Neural cell (in vitro differentiated cells): ENCODE measurements at regions not wholly inside any gene's neighbourhood (a gene's known extent, or its start where the extent isn't known, plus 50 kb on each side); places are given as distances from the start of the nearest gene placed in this dataset.

Experiments
- H2AFZ ChIP-seq: fragments of 200-600, 300-800 bp; sonication (generic), shearing (Covaris generic); 2 replicates; pipeline ENCODE4 v1.6.0; 2014; ENCODE audit warnings: low read depth, mild to moderate bottlenecking, antibody characterized with exemption, low read length, moderate library complexity
- H3F3A ChIP-seq: fragments of 200-600 bp; shearing (Covaris generic); 2 replicates; pipeline ENCODE4 v1.6.1; 2016; ENCODE audit warnings: mild to moderate bottlenecking, moderate library complexity, mixed read lengths, antibody characterized with exemption, low read length; ENCODE audit not compliant: insufficient read depth, poor library complexity, severe bottlenecking
- H3K27ac ChIP-seq: fragments of 200-600, 300-800 bp; sonication (generic), shearing (Covaris generic); 2 replicates; pipeline ENCODE4 v1.5.1; 2014; ENCODE audit warnings: mild to moderate bottlenecking, low read length, moderate library complexity
- H3K27me3 ChIP-seq: fragments of 300-800, 200-600 bp; sonication (generic), shearing (Covaris generic); 2 replicates; pipeline ENCODE4 v1.6.0; 2014; ENCODE audit warnings: mild to moderate bottlenecking, low read depth, low read length, moderate library complexity; ENCODE audit not compliant: insufficient read depth
- H3K36me3 ChIP-seq: fragments of 300-800, 200-600 bp; sonication (generic), shearing (Covaris generic); 2 replicates; pipeline ENCODE4 v1.5.1; 2014; ENCODE audit warnings: mild to moderate bottlenecking, antibody characterized with exemption, low read length, moderate library complexity; ENCODE audit not compliant: insufficient read depth
- H3K4me2 ChIP-seq: fragments of 300-800, 200-600 bp; sonication (generic), shearing (Covaris generic); 2 replicates; pipeline ENCODE4 v1.6.0; 2014; ENCODE audit warnings: mild to moderate bottlenecking, low read length
- H3K4me3 ChIP-seq: fragments of 300-800, 200-600 bp; sonication (generic), shearing (Covaris generic); 2 replicates; pipeline ENCODE4 v1.5.1; 2014; ENCODE audit warnings: mild to moderate bottlenecking, low read length, moderate library complexity
- H3K79me2 ChIP-seq: fragments of 200-600 bp; shearing (Covaris generic); replicated peaks from 2 replicates; pipeline ENCODE4 v1.6.0; 2014; ENCODE audit warnings: mild to moderate bottlenecking, low read length, moderate library complexity; ENCODE audit not compliant: insufficient read depth
- H3K9ac ChIP-seq: fragments of 300-800, 200-600 bp; sonication (generic), shearing (Covaris generic); 2 replicates; pipeline ENCODE4 v1.6.1; 2016; ENCODE audit warnings: mild to moderate bottlenecking, low read length, mixed read lengths
- H3K9me2 ChIP-seq: fragments of 200-600 bp; shearing (Covaris generic); 2 replicates; pipeline ENCODE4 v1.6.1; 2016; ENCODE audit warnings: mild to moderate bottlenecking, low read length, mixed read lengths; ENCODE audit not compliant: insufficient read depth
- H3K9me3 ChIP-seq: fragments of 200-600, 300-800 bp; sonication (generic), shearing (Covaris generic); 2 replicates; pipeline ENCODE4 v1.6.1; 2016; ENCODE audit warnings: mild to moderate bottlenecking, mixed run types, low read length, moderate library complexity, mixed read lengths
- H4K20me1 ChIP-seq: fragments of 200-600 bp; shearing (Covaris generic); 2 replicates; pipeline ENCODE4 v1.6.1; 2016; ENCODE audit warnings: mild to moderate bottlenecking, mixed run types; ENCODE audit not compliant: insufficient read depth
- EP300 ChIP-seq: fragments of 450-650 bp; conservative IDR thresholded peaks from 2 replicates; pipeline ENCODE4 v1.6.1; 2014; ENCODE audit warnings: antibody characterized with exemption, mild to moderate bottlenecking, moderate library complexity; ENCODE audit not compliant: poor library complexity, severe bottlenecking
- EZH2 ChIP-seq: fragments of 200-600, 300-800 bp; shearing (Covaris generic), sonication (generic); IDR thresholded peaks from 2 replicates; pipeline ENCODE4 v1.6.1; 2014; ENCODE audit warnings: antibody characterized with exemption, low read length, borderline replicate concordance, mild to moderate bottlenecking; ENCODE audit not compliant: insufficient read depth, poor library complexity, severe bottlenecking
- MXI1 ChIP-seq: fragments of 450-650 bp; conservative IDR thresholded peaks from 2 replicates; pipeline ENCODE4 v1.6.1; 2014; ENCODE audit warnings: antibody characterized with exemption, mild to moderate bottlenecking; ENCODE audit not compliant: poor library complexity, severe bottlenecking
- POLR2AphosphoS5 ChIP-seq: IDR thresholded peaks from 2 replicates; pipeline ENCODE4 v1.6.1; 2012
- RAD21 ChIP-seq: fragments of 450-650 bp; conservative IDR thresholded peaks from 2 replicates; pipeline ENCODE4 v1.6.1; 2014; ENCODE audit warnings: antibody characterized with exemption, mild to moderate bottlenecking, moderate library complexity
- SMC3 ChIP-seq: fragments of 450-650 bp; conservative IDR thresholded peaks from 2 replicates; pipeline ENCODE4 v1.6.1; 2014; ENCODE audit warnings: antibody characterized with exemption, mild to moderate bottlenecking, moderate library complexity; ENCODE audit not compliant: poor library complexity
- TAF1 ChIP-seq: IDR thresholded peaks from 2 replicates; pipeline ENCODE4 v1.6.1; 2012; ENCODE audit warnings: low read depth
- TF ChIP-seq, protein P1 (sequence below): fragments of 450-650 bp; IDR thresholded peaks from 2 replicates; pipeline ENCODE4 v1.5.1; 2014; ENCODE audit warnings: antibody characterized with exemption, mild to moderate bottlenecking, moderate library complexity; ENCODE audit not compliant: poor library complexity, severe bottlenecking
- TF ChIP-seq, protein P2 (sequence below): IDR thresholded peaks from 2 replicates; pipeline ENCODE4 v1.6.1; 2012; ENCODE audit warnings: borderline replicate concordance

DNA sequence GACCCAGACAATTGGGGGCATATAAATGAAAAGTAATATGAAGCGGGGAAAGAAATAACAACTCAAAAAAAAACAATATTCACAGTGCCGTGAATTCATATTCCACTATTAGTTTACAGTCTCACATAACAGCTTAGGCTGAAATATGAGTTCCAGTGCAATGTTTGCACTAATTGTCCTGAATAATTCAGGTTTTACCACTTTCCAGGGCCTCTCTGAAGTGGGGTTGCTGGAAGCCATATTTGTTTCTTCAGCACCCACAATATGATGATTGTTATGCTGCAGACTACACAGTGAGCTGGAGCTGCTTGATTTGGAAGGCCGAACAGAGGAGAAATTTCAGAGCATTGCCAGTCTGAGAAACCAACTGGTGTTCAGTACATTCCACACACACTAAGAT is 894.5 kb upstream of the ACVR2A start:
- no peak overlapping the region for H3K4me3 ChIP-seq
- TF ChIP-seq EZH2 (no peak), EP300 (no peak), TAF1 (no peak), RAD21 (no peak), POLR2AphosphoS5 (no peak), MXI1 (no peak), SMC3 (no peak)
- TF ChIP-seq, protein P1, sequence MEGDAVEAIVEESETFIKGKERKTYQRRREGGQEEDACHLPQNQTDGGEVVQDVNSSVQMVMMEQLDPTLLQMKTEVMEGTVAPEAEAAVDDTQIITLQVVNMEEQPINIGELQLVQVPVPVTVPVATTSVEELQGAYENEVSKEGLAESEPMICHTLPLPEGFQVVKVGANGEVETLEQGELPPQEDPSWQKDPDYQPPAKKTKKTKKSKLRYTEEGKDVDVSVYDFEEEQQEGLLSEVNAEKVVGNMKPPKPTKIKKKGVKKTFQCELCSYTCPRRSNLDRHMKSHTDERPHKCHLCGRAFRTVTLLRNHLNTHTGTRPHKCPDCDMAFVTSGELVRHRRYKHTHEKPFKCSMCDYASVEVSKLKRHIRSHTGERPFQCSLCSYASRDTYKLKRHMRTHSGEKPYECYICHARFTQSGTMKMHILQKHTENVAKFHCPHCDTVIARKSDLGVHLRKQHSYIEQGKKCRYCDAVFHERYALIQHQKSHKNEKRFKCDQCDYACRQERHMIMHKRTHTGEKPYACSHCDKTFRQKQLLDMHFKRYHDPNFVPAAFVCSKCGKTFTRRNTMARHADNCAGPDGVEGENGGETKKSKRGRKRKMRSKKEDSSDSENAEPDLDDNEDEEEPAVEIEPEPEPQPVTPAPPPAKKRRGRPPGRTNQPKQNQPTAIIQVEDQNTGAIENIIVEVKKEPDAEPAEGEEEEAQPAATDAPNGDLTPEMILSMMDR = no peak
- TF ChIP-seq, protein P2, sequence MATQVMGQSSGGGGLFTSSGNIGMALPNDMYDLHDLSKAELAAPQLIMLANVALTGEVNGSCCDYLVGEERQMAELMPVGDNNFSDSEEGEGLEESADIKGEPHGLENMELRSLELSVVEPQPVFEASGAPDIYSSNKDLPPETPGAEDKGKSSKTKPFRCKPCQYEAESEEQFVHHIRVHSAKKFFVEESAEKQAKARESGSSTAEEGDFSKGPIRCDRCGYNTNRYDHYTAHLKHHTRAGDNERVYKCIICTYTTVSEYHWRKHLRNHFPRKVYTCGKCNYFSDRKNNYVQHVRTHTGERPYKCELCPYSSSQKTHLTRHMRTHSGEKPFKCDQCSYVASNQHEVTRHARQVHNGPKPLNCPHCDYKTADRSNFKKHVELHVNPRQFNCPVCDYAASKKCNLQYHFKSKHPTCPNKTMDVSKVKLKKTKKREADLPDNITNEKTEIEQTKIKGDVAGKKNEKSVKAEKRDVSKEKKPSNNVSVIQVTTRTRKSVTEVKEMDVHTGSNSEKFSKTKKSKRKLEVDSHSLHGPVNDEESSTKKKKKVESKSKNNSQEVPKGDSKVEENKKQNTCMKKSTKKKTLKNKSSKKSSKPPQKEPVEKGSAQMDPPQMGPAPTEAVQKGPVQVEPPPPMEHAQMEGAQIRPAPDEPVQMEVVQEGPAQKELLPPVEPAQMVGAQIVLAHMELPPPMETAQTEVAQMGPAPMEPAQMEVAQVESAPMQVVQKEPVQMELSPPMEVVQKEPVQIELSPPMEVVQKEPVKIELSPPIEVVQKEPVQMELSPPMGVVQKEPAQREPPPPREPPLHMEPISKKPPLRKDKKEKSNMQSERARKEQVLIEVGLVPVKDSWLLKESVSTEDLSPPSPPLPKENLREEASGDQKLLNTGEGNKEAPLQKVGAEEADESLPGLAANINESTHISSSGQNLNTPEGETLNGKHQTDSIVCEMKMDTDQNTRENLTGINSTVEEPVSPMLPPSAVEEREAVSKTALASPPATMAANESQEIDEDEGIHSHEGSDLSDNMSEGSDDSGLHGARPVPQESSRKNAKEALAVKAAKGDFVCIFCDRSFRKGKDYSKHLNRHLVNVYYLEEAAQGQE = no peak
- no peak overlapping the region for H2AFZ ChIP-seq

DNA sequence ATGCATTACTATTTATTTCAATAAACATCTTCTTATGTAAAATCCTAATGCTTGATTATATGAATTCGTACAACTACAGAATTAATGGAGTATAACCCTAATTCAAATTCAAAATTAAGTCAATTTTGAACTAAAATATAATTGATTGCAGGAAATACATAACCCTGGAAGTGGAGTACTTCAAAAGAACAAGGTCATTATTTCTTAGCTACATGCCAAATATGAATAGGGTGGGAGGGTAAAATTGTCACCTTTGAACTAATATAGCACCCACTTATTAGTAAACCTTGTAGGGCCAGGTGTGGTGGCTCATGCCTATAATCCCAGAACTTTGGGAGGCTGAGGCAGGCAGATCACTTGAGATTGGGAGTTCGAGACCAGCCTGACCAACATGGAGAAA is 895.4 kb upstream of the ACVR2A start:
- no peak overlapping the region for H3K9ac ChIP-seq
- no peaks in the 10 kb centered on the region for H3K9me2 ChIP-seq
- H3K27me3 ChIP-seq = no peaks in the 10 kb centered on the region
- H3K4me3 ChIP-seq = no peak overlapping the region
- no peak overlapping the region for H3K4me2 ChIP-seq
- H3F3A ChIP-seq = no peaks in the 10 kb centered on the region
- peaks cover 3% of the 10 kb centered on the region for H3K36me3 ChIP-seq
- no peak for TF ChIP-seq SMC3
- TF ChIP-seq POLR2AphosphoS5 = no peak
- H3K79me2 ChIP-seq = no peaks in the 10 kb centered on the region
- no peak overlapping the region for H3K27ac ChIP-seq
- H4K20me1 ChIP-seq = no peaks in the 10 kb centered on the region
- H2AFZ ChIP-seq = no peak overlapping the region
- H3K9me3 ChIP-seq = no peaks in the 10 kb centered on the region

More for the DNA sequence above, 894.5 kb upstream of the ACVR2A start:
- H3K36me3 ChIP-seq = peaks cover 3% of the 10 kb centered on the region
- H3K27me3 ChIP-seq = no peaks in the 10 kb centered on the region
- no peaks in the 10 kb centered on the region for H3K79me2 ChIP-seq
- H3K9me2 ChIP-seq = no peaks in the 10 kb centered on the region
- no peaks in the 10 kb centered on the region for H3K9me3 ChIP-seq
- H4K20me1 ChIP-seq = no peaks in the 10 kb centered on the region
- no peak overlapping the region for H3K27ac ChIP-seq
- H3K9ac ChIP-seq = no peak overlapping the region
- H3K4me2 ChIP-seq = no peak overlapping the region
- H3F3A ChIP-seq = no peaks in the 10 kb centered on the region

DNA sequence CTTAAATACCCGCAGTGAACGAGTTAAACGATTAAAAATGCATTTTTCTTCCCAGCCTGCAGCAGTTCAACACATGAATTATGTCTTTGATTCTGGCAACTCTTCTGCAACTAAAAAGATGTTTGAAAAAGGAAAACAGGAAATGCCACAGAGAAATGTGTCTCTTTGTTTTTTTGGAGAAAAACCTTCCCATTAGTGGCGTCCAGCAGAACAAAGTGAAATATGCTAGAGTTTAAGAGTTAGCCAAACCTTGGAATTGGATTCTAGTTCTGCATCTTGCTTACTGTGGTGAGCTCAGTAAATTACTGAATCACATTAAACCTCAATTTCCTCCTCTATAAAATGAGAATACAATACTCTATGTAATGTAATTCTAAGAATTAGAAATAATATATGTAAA is 900.2 kb upstream of the ACVR2A start:
- no peak overlapping the region for H3K4me3 ChIP-seq
- no peaks in the 10 kb centered on the region for H3K9me3 ChIP-seq
- no peak overlapping the region for H3K4me2 ChIP-seq
- no peak overlapping the region for H3K27ac ChIP-seq
- H4K20me1 ChIP-seq = no peaks in the 10 kb centered on the region
- H3F3A ChIP-seq = no peaks in the 10 kb centered on the region
- H3K9me2 ChIP-seq = no peaks in the 10 kb centered on the region
- H3K27me3 ChIP-seq = no peaks in the 10 kb centered on the region
- TF ChIP-seq EP300 (no peak), MXI1 (no peak), POLR2AphosphoS5 (no peak), SMC3 (no peak), TAF1 (no peak), EZH2 (no peak), RAD21 (no peak)
- TF ChIP-seq, protein P2 = no peak
- TF ChIP-seq, protein P1 = no peak
- H3K9ac ChIP-seq = no peak overlapping the region
- peaks cover 3% of the 10 kb centered on the region for H3K36me3 ChIP-seq
- no peak overlapping the region for H2AFZ ChIP-seq
- no peaks in the 10 kb centered on the region for H3K79me2 ChIP-seq
